Activated CD4-positive, alpha-beta memory T cell treated with anti-CD3 and anti-CD28 coated beads, Interleukin-2, amount 10 ng/mL, durations not matched to agents 7 days and 5 days (primary cell): ENCODE measurements at regions not wholly inside any gene's neighbourhood (a gene's known extent, or its start where the extent isn't known, plus 50 kb on each side); places are given as distances from the start of the nearest gene placed in this dataset.

Experiments
- CTCF ChIA-PET: fragments of 350-600 bp; sonication (Branson Sonifier 250); formaldehyde crosslinking; loops from one replicate; lab custom pipeline; 2021; ENCODE audit warnings: antibody characterized with exemption, inconsistent platforms; lab: Charles Lee
- POLR2A ChIA-PET: fragments of 350-600 bp; sonication (Branson Sonifier 250); formaldehyde crosslinking; loops from one replicate; lab custom pipeline; 2021; ENCODE audit warnings: antibody characterized with exemption; lab: Charles Lee
- DNase-seq: peaks from one replicate; pipeline ENCODE4 v3.0.0-alpha.2; 2020
- H3K27ac Mint-ChIP-seq: one replicate; pipeline ENCODE4 v1.8.0; 2021; ENCODE audit warnings: mild to moderate bottlenecking, mixed read lengths
- H3K27me3 Mint-ChIP-seq: one replicate; pipeline ENCODE4 v1.8.0; 2021; ENCODE audit warnings: mixed read lengths
- H3K36me3 Mint-ChIP-seq: one replicate; pipeline ENCODE4 v1.8.0; 2021; ENCODE audit warnings: low read depth, mixed read lengths
- H3K4me1 Mint-ChIP-seq: one replicate; pipeline ENCODE4 v1.8.0; 2021; ENCODE audit warnings: mixed read lengths
- H3K4me3 Mint-ChIP-seq: one replicate; pipeline ENCODE4 v1.8.0; 2021; ENCODE audit warnings: mild to moderate bottlenecking, mixed read lengths
- H3K9me3 Mint-ChIP-seq: one replicate; pipeline ENCODE4 v1.8.0; 2021; ENCODE audit warnings: mixed read lengths

- no peak for DNase-seq
- Mint-ChIP-seq H3K9me3 (no peaks in the 10 kb centered on the region), H3K4me3 (no peak overlapping the region), H3K36me3 (no peaks in the 10 kb centered on the region), H3K4me1 (peaks cover 5% of the 10 kb centered on the region), H3K27ac (no peak overlapping the region), H3K27me3 (no peaks in the 10 kb centered on the region)
- POLR2A ChIA-PET = no interaction called here
- CTCF ChIA-PET = no interaction called here
These were observed 112.8 kb upstream of the ATXN3L start for GRCh38 chrX:13432414-13433297.

- no peak overlapping the region for H3K27ac Mint-ChIP-seq
- no peaks in the 10 kb centered on the region for H3K9me3 Mint-ChIP-seq
- CTCF ChIA-PET = no interaction called here
These were observed 110.4 kb upstream of the ATXN3L start for GRCh38 chrX:13430136-13430827.

GRCh38 chrX:13428053-13428786 is 108.4 kb upstream of the ATXN3L start:
- DNase-seq = no peak
- Mint-ChIP-seq H3K4me1 (peaks cover 5% of the 10 kb centered on the region), H3K27ac (no peak overlapping the region), H3K36me3 (no peaks in the 10 kb centered on the region), H3K27me3 (no peaks in the 10 kb centered on the region), H3K4me3 (no peak overlapping the region), H3K9me3 (no peaks in the 10 kb centered on the region)
- CTCF ChIA-PET = no interaction called here
- POLR2A ChIA-PET = no interaction called here

More at GRCh38 chrX:13430136-13430827, 110.4 kb upstream of the ATXN3L start:
- H3K4me3 Mint-ChIP-seq = no peak overlapping the region
- no peaks in the 10 kb centered on the region for H3K36me3 Mint-ChIP-seq
- no peak for DNase-seq
- peaks cover 5% of the 10 kb centered on the region for H3K4me1 Mint-ChIP-seq
- no peaks in the 10 kb centered on the region for H3K27me3 Mint-ChIP-seq
- POLR2A ChIA-PET = no interaction called here

- H3K4me3 Mint-ChIP-seq = no peak overlapping the region
- H3K27ac Mint-ChIP-seq = no peak overlapping the region
- peaks cover 5% of the 10 kb centered on the region for H3K4me1 Mint-ChIP-seq
- H3K9me3 Mint-ChIP-seq = no peaks in the 10 kb centered on the region
- DNase-seq = no peak
- ChIA-PET CTCF (no interaction called here), POLR2A (no interaction called here)
- H3K27me3 Mint-ChIP-seq = no peaks in the 10 kb centered on the region
- no peaks in the 10 kb centered on the region for H3K36me3 Mint-ChIP-seq
These were observed 107.7 kb upstream of the ATXN3L start for GRCh38 chrX:13427441-13428052.

- no peaks in the 10 kb centered on the region for H3K27me3 Mint-ChIP-seq
- no peak overlapping the region for H3K27ac Mint-ChIP-seq
- POLR2A ChIA-PET = no interaction called here
- no peaks in the 10 kb centered on the region for H3K9me3 Mint-ChIP-seq
- H3K4me1 Mint-ChIP-seq = peaks cover 2% of the 10 kb centered on the region
- CTCF ChIA-PET = no interaction called here
- no peaks in the 10 kb centered on the region for H3K36me3 Mint-ChIP-seq
- DNase-seq = no peak
- no peak overlapping the region for H3K4me3 Mint-ChIP-seq
These were observed 100.8 kb upstream of the ATXN3L start for GRCh38 chrX:13420545-13421183.

GRCh38 chrX:13419918-13420317 is 100.1 kb upstream of the ATXN3L start:
- peaks cover 2% of the 10 kb centered on the region for H3K4me1 Mint-ChIP-seq
- no peak overlapping the region for H3K4me3 Mint-ChIP-seq
- H3K36me3 Mint-ChIP-seq = no peaks in the 10 kb centered on the region
- DNase-seq = no peak
- no peaks in the 10 kb centered on the region for H3K9me3 Mint-ChIP-seq
- H3K27ac Mint-ChIP-seq = no peak overlapping the region
- CTCF ChIA-PET = no interaction called here
- POLR2A ChIA-PET = no interaction called here
- H3K27me3 Mint-ChIP-seq = no peaks in the 10 kb centered on the region

GRCh38 chrX:13419276-13419675 is 99.4 kb upstream of the ATXN3L start:
- Mint-ChIP-seq H3K9me3 (no peaks in the 10 kb centered on the region), H3K4me3 (no peak overlapping the region), H3K27me3 (no peaks in the 10 kb centered on the region), H3K36me3 (no peaks in the 10 kb centered on the region), H3K4me1 (peaks cover 2% of the 10 kb centered on the region), H3K27ac (no peak overlapping the region)
- ChIA-PET POLR2A (no interaction called here), CTCF (no interaction called here)
- DNase-seq = no peak

- POLR2A ChIA-PET = no interaction called here
- H3K4me3 Mint-ChIP-seq = no peak overlapping the region
- no peaks in the 10 kb centered on the region for H3K36me3 Mint-ChIP-seq
These were observed 98.6 kb upstream of the ATXN3L start for GRCh38 chrX:13418126-13419097.

GRCh38 chrX:13415509-13415908 is 95.7 kb upstream of the ATXN3L start:
- CTCF ChIA-PET = no interaction called here
- H3K36me3 Mint-ChIP-seq = no peaks in the 10 kb centered on the region
- H3K4me3 Mint-ChIP-seq = no peak overlapping the region
- no peaks in the 10 kb centered on the region for H3K9me3 Mint-ChIP-seq
- POLR2A ChIA-PET = no interaction called here
- no peaks in the 10 kb centered on the region for H3K27me3 Mint-ChIP-seq
- H3K4me1 Mint-ChIP-seq = peaks cover 2% of the 10 kb centered on the region
- H3K27ac Mint-ChIP-seq = no peak overlapping the region
- no peak for DNase-seq

More at GRCh38 chrX:13418126-13419097, 98.6 kb upstream of the ATXN3L start:
- Mint-ChIP-seq H3K4me1 (peaks cover 2% of the 10 kb centered on the region), H3K9me3 (no peaks in the 10 kb centered on the region), H3K27ac (no peak overlapping the region), H3K27me3 (no peaks in the 10 kb centered on the region)
- CTCF ChIA-PET = no interaction called here
- DNase-seq = no peak

GRCh38 chrX:13414006-13414647 is 94.3 kb upstream of the ATXN3L start:
- H3K9me3 Mint-ChIP-seq = no peaks in the 10 kb centered on the region

GRCh38 chrX:13412208-13412600 is 92.4 kb upstream of the ATXN3L start:
- ChIA-PET POLR2A (no interaction called here), CTCF (no interaction called here)
- Mint-ChIP-seq H3K4me1 (no peaks in the 10 kb centered on the region), H3K9me3 (no peaks in the 10 kb centered on the region), H3K27me3 (no peaks in the 10 kb centered on the region), H3K4me3 (no peak overlapping the region), H3K36me3 (no peaks in the 10 kb centered on the region), H3K27ac (no peak overlapping the region)
- DNase-seq = no peak

More at GRCh38 chrX:13414006-13414647, 94.3 kb upstream of the ATXN3L start:
- Mint-ChIP-seq H3K4me1 (peaks cover 2% of the 10 kb centered on the region), H3K27ac (no peak overlapping the region), H3K4me3 (no peak overlapping the region), H3K27me3 (no peaks in the 10 kb centered on the region), H3K36me3 (no peaks in the 10 kb centered on the region)
- POLR2A ChIA-PET = no interaction called here
- no peak for DNase-seq
- CTCF ChIA-PET = no interaction called here
